ENCODE measurements at regions not wholly inside any gene's neighbourhood (a gene's known extent, or its start where the extent isn't known, plus 50 kb on each side); places are given as distances from the start of the nearest gene placed in this dataset.

DNA sequence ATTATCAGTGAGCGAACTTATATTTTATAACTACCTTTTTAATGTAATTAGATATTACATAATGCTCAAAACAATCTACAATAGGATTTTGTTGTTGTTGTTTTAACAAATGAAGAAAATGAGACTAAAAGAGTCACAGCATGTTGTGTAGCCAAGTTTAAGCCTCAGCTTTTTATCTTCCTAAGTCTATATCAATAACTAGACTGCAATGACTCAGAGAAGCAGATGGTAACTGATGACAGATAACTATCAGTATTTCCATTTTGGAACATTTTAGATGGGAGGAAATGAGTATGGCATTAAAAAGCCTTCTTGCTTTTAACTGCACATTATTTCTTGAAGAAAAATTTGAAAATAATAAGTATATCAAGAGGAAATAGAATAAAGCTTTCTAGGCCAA is 825.2 kb downstream of the SLITRK1 start:
- TF ChIP-seq JUND (IDR thresholded peaks at IDR 0.05; ENCODE audit: low read depth): no peak
- DNase-seq (ENCODE audit: low read depth in 1 of 2, low spot score in 1 of 2): no peak
- in situ Hi-C loops (cut with HindIII; ENCODE audit: low pct_unique_long_range_greater_than_20kb, low sequenced_read_pairs): no loop called here

DNA sequence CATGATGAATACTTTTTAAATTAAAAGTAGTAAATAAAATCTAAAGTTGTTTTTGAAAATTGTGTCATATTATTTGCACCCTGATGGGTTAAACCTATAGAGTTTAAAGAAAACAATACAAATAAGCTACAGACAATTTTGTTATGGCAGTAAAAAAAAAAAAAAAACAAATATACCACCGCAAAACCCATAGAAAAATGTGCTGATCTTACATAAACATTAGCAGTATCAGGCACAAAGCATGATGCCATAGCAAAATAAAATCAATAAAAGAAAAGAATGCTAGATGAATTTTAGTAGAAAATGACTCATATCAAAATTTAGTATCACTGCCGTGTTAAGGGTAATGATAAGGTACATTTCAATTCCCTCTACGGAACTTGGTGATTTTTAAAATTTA is 826.0 kb downstream of the SLITRK1 start:
- TF ChIP-seq JUND (IDR thresholded peaks at IDR 0.05; ENCODE audit: low read depth): no peak
- in situ Hi-C loops (cut with HindIII; ENCODE audit: low pct_unique_long_range_greater_than_20kb, low sequenced_read_pairs): no loop called here
- DNase-seq (ENCODE audit: low read depth in 1 of 2, low spot score in 1 of 2): no peak

GRCh38 chr13:83048419-83048818 is 833.9 kb downstream of the SLITRK1 start:
- TF ChIP-seq JUND (IDR thresholded peaks at IDR 0.05; ENCODE audit: low read depth): no peak
- no peak for DNase-seq (ENCODE audit: low read depth in 1 of 2, low spot score in 1 of 2)
- in situ Hi-C loops (cut with HindIII; ENCODE audit: low pct_unique_long_range_greater_than_20kb, low sequenced_read_pairs): no loop called here

DNA sequence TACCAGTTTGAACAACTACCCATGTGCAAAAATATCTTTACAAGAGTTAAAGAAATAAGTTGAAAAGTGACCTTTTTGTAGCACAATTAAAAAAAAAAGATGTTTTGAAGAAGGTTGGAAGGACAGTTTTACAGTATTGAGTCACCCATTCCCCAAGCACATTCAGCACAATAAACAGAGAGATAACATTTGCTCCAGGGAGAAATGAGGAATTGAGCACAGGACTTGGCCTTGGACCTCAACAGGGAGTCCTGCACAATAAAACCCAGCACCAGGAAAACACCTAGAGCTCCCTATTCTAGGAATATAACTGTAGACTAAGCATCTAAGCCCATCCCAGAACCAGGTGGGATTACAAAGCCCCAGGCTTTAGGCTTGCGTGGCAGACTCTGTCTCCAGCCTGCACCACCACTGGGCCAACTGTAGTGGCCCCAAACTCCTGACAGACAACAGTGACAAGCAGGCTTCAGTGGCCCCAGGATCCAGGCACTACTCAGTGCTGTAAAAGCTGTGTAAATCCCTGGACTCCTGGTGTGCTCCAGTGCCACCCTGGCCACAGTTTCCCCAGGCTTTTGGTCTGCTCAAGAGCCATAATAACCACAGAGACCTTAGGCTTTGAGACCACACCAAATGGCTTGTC is 857.2 kb downstream of the SLITRK1 start:
- in situ Hi-C loops (cut with HindIII; ENCODE audit: low pct_unique_long_range_greater_than_20kb, low sequenced_read_pairs): no loop called here
- no peak for TF ChIP-seq JUND (IDR thresholded peaks at IDR 0.05; ENCODE audit: low read depth)
- no peak for DNase-seq (ENCODE audit: low read depth in 1 of 2, low spot score in 1 of 2)

- no peak for TF ChIP-seq JUND (IDR thresholded peaks at IDR 0.05; ENCODE audit: low read depth)
These were observed 858.0 kb downstream of the SLITRK1 start for GRCh38 chr13:83024232-83024631.

GRCh38 chr13:83019986-83020385 is 862.3 kb downstream of the SLITRK1 start:
- no peak for DNase-seq (ENCODE audit: low read depth in 1 of 2, low spot score in 1 of 2)
- in situ Hi-C loops (cut with HindIII; ENCODE audit: low pct_unique_long_range_greater_than_20kb, low sequenced_read_pairs): no loop called here
- no peak for TF ChIP-seq JUND (IDR thresholded peaks at IDR 0.05; ENCODE audit: low read depth)

More at GRCh38 chr13:83024232-83024631, 858.0 kb downstream of the SLITRK1 start:
- no peak for DNase-seq (ENCODE audit: low read depth in 1 of 2, low spot score in 1 of 2)
- in situ Hi-C loops (cut with HindIII; ENCODE audit: low pct_unique_long_range_greater_than_20kb, low sequenced_read_pairs): no loop called here

GRCh38 chr13:83009987-83010386 is 872.3 kb downstream of the SLITRK1 start:
- no peak for DNase-seq (ENCODE audit: low read depth in 1 of 2, low spot score in 1 of 2)
- no peak for TF ChIP-seq JUND (IDR thresholded peaks at IDR 0.05; ENCODE audit: low read depth)

DNA sequence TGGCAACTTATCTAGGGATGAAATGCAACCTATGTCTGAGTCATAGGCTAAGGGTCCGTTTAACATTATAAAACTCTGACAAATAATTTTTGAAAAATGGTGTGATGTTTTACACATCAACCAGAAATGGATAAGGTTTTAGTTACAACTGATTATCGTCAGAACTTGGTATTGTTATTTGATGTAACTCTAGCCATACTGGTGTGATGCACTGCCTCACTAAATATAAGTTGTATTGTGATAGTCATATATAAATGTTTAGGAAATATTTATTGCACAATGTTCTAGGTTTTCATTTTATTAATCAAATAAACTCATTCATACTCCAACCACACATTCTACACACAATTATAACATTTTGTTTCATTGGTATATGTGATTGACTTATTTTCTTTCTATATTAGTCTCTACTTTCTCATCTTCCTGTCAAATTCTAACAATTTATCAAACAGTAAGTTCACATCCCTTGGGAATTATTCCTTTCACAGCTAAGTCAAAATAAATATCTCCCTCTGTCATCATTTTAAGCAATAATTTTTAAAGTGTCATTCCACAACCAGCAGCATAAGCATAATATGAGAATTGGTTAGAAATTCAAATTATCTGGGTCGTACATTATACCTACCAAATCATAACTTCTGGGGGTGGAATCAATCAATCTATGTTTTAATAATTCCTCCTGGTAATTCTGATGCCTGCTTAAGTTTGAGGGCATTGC is 873.9 kb downstream of the SLITRK1 start:
- no peak for DNase-seq (ENCODE audit: low read depth in 1 of 2, low spot score in 1 of 2)
- TF ChIP-seq JUND (IDR thresholded peaks at IDR 0.05; ENCODE audit: low read depth): no peak
- in situ Hi-C loops (cut with HindIII; ENCODE audit: low pct_unique_long_range_greater_than_20kb, low sequenced_read_pairs): no loop called here

More at GRCh38 chr13:83009987-83010386, 872.3 kb downstream of the SLITRK1 start:
- in situ Hi-C loops (cut with HindIII; ENCODE audit: low pct_unique_long_range_greater_than_20kb, low sequenced_read_pairs): no loop called here

- TF ChIP-seq JUND (IDR thresholded peaks at IDR 0.05; ENCODE audit: low read depth): no peak
- in situ Hi-C loops (cut with HindIII; ENCODE audit: low pct_unique_long_range_greater_than_20kb, low sequenced_read_pairs): no loop called here
- no peak for DNase-seq (ENCODE audit: low read depth in 1 of 2, low spot score in 1 of 2)
These were observed 875.0 kb downstream of the SLITRK1 start for GRCh38 chr13:83007226-83007625.

DNA sequence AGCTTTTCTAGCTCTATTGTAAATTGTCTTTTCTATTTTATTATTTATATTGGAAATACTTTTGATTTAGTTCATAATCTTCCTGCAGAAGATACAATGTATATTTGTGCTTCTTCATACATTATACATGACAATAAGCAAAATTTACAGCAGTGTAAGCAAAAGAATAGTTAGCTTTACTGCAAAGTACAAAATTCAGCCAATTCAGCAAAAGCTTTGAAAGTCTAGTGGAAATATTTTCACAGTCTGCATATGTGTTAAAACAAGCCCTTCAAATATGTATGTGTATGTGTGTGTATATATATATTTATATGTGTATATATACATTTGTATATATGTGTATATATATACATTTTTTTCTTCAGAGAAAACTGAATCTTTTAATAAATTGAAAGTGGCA is 879.1 kb downstream of the SLITRK1 start:
- in situ Hi-C loops (cut with HindIII; ENCODE audit: low pct_unique_long_range_greater_than_20kb, low sequenced_read_pairs): no loop called here
- no peak for TF ChIP-seq JUND (IDR thresholded peaks at IDR 0.05; ENCODE audit: low read depth)
- no peak for DNase-seq (ENCODE audit: low read depth in 1 of 2, low spot score in 1 of 2)

DNA sequence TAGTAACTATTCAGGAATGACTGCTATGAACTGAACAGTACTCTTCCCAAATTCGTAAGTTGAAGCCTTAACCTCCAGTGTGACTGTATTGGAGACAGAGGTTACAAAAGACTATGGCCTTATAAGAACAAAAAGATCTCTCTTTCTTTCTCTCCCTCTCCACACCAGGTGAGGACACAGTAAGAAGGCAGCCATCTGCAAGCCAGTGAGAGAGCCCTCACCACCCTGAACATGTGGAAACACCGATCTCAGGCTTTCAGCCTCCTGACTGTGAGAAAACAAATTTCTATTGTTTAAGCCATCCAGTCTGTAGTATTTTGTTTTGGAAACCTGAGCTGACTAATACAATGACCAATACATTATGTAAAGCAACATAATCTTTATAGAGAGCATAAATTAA is 888.9 kb downstream of the SLITRK1 start:
- in situ Hi-C loops (cut with HindIII; ENCODE audit: low pct_unique_long_range_greater_than_20kb, low sequenced_read_pairs): no loop called here
- no peak for TF ChIP-seq JUND (IDR thresholded peaks at IDR 0.05; ENCODE audit: low read depth)
- no peak for DNase-seq (ENCODE audit: low read depth in 1 of 2, low spot score in 1 of 2)

- TF ChIP-seq JUND (IDR thresholded peaks at IDR 0.05; ENCODE audit: low read depth): no peak
- in situ Hi-C loops (cut with HindIII; ENCODE audit: low pct_unique_long_range_greater_than_20kb, low sequenced_read_pairs): no loop called here
These were observed 905.8 kb downstream of the SLITRK1 start for GRCh38 chr13:82976499-82976898.

GRCh38 chr13:82963226-82964099 is 918.8 kb downstream of the SLITRK1 start:
- no peak for TF ChIP-seq JUND (IDR thresholded peaks at IDR 0.05; ENCODE audit: low read depth)
- DNase-seq (ENCODE audit: low read depth in 1 of 2, low spot score in 1 of 2): no peak
- in situ Hi-C loops (cut with HindIII; ENCODE audit: low pct_unique_long_range_greater_than_20kb, low sequenced_read_pairs): no loop called here

More at GRCh38 chr13:82976499-82976898, 905.8 kb downstream of the SLITRK1 start:
- DNase-seq (ENCODE audit: low read depth in 1 of 2, low spot score in 1 of 2): no peak

Data from T47D (cell line).